Ishikawa (cell line): ENCODE measurements at regions not wholly inside any gene's neighbourhood (a gene's known extent, or its start where the extent isn't known, plus 50 kb on each side); places are given as distances from the start of the nearest gene placed in this dataset.

Experiments
- CEBPB ChIP-seq: IDR thresholded peaks from 2 replicates; pipeline ENCODE4 v1.6.1; 2012
- CREB1 ChIP-seq: IDR thresholded peaks from 2 replicates; pipeline ENCODE4 v1.6.1; 2012; ENCODE audit warnings: low read depth
- EP300 ChIP-seq: IDR thresholded peaks from 2 replicates; pipeline ENCODE4 v1.6.1; 2012; ENCODE audit warnings: borderline replicate concordance
- FOXM1 ChIP-seq: IDR thresholded peaks from 2 replicates; pipeline ENCODE4 v1.6.1; 2012; ENCODE audit warnings: low read depth, borderline replicate concordance
- REST ChIP-seq: IDR thresholded peaks from 2 replicates; pipeline ENCODE4 v1.6.1; 2012; ENCODE audit warnings: low read depth, mild to moderate bottlenecking
- TAF1 ChIP-seq: IDR thresholded peaks from 2 replicates; pipeline ENCODE4 v1.6.1; 2012; ENCODE audit warnings: low read depth, mild to moderate bottlenecking
- ZBTB7A ChIP-seq: IDR thresholded peaks from 2 replicates; pipeline ENCODE4 v1.6.1; 2012; ENCODE audit warnings: low read depth
- TF ChIP-seq, protein P1 (sequence below): IDR thresholded peaks from 2 replicates; pipeline ENCODE4 v1.6.1; 2012
- TF ChIP-seq, protein P2 (sequence below): IDR thresholded peaks from 2 replicates; pipeline ENCODE4 v1.6.1; 2012

- TF ChIP-seq, protein P1, sequence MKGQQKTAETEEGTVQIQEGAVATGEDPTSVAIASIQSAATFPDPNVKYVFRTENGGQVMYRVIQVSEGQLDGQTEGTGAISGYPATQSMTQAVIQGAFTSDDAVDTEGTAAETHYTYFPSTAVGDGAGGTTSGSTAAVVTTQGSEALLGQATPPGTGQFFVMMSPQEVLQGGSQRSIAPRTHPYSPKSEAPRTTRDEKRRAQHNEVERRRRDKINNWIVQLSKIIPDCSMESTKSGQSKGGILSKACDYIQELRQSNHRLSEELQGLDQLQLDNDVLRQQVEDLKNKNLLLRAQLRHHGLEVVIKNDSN: no peak
- no peak for TF ChIP-seq EP300
- no peak for TF ChIP-seq CREB1
- TF ChIP-seq TAF1: no peak
- TF ChIP-seq ZBTB7A: no peak
- TF ChIP-seq REST: no peak
- TF ChIP-seq CEBPB: no peak
- TF ChIP-seq, protein P2, sequence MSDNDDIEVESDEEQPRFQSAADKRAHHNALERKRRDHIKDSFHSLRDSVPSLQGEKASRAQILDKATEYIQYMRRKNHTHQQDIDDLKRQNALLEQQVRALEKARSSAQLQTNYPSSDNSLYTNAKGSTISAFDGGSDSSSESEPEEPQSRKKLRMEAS: no peak
- no peak for TF ChIP-seq FOXM1
These were observed 77.3 kb downstream of the FAM124B start for GRCh38 chr2:224324604-224325003.
